Progenitor cell of endocrine pancreas (in vitro differentiated cells): ENCODE measurements at regions not wholly inside any gene's neighbourhood (a gene's known extent, or its start where the extent isn't known, plus 50 kb on each side); places are given as distances from the start of the nearest gene placed in this dataset.

Experiments
- DNase-seq: peaks from one replicate; pipeline ENCODE4 v3.0.0; 2021; ENCODE audit warnings: low spot score; ENCODE audit not compliant: unreplicated experiment
- H3K27ac Mint-ChIP-seq: 2 replicates; pipeline ENCODE4 v1.8.0; 2021; ENCODE audit warnings: mild to moderate bottlenecking, moderate library complexity, mixed read lengths
- H3K27me3 Mint-ChIP-seq: 2 replicates; pipeline ENCODE4 v1.8.0; 2021; ENCODE audit warnings: mixed read lengths
- H3K36me3 Mint-ChIP-seq: 2 replicates; pipeline ENCODE4 v1.8.0; 2022; ENCODE audit warnings: mixed read lengths; ENCODE audit not compliant: insufficient read depth
- H3K4me1 Mint-ChIP-seq: 2 replicates; pipeline ENCODE4 v1.8.0; 2021; ENCODE audit warnings: low read depth, mixed read lengths
- H3K4me3 Mint-ChIP-seq: 2 replicates; pipeline ENCODE4 v1.8.0; 2021; ENCODE audit warnings: low read depth, mild to moderate bottlenecking, moderate library complexity, mixed read lengths
- H3K9me3 Mint-ChIP-seq: 2 replicates; pipeline ENCODE4 v1.8.0; 2021; ENCODE audit warnings: low read depth, mixed read lengths
- TF ChIP-seq, protein P1 (sequence below): fragments of 200-600 bp; sonication (generic); IDR thresholded peaks from one replicate; pipeline ENCODE4 v1.5.0; 2021; ENCODE audit warnings: antibody characterized with exemption, mild to moderate bottlenecking; ENCODE audit not compliant: unreplicated experiment

- Mint-ChIP-seq H3K9me3 (peaks cover 9% of the 10 kb centered on the region), H3K27me3 (no peaks in the 10 kb centered on the region), H3K27ac (no peak overlapping the region), H3K36me3 (no peaks in the 10 kb centered on the region), H3K4me3 (no peak overlapping the region), H3K4me1 (peaks cover 5% of the 10 kb centered on the region)
- no peak for DNase-seq
- TF ChIP-seq, protein P1, sequence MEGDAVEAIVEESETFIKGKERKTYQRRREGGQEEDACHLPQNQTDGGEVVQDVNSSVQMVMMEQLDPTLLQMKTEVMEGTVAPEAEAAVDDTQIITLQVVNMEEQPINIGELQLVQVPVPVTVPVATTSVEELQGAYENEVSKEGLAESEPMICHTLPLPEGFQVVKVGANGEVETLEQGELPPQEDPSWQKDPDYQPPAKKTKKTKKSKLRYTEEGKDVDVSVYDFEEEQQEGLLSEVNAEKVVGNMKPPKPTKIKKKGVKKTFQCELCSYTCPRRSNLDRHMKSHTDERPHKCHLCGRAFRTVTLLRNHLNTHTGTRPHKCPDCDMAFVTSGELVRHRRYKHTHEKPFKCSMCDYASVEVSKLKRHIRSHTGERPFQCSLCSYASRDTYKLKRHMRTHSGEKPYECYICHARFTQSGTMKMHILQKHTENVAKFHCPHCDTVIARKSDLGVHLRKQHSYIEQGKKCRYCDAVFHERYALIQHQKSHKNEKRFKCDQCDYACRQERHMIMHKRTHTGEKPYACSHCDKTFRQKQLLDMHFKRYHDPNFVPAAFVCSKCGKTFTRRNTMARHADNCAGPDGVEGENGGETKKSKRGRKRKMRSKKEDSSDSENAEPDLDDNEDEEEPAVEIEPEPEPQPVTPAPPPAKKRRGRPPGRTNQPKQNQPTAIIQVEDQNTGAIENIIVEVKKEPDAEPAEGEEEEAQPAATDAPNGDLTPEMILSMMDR = no peak
These were observed 233.8 kb downstream of the GABRG2 start for GRCh38 chr5:162301356-162301755.

DNA sequence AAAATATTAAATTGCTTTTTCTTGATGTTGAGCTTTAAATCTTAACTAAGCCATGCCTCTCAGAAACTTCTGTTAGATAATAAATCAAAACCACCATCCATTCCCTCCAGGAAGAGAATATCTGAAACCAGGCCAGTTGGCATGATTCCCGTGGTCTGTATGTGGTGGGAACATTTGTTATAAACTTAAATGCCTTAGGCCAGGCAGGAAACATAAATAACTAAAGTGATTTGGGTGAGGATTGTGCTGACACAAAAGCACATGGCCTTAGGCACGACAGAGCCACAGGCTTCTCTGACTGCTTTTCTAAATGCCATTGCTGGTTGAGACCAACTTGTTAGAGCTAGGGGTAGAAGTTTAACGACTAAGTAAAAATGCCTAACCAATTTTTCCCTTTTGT, 255.9 kb downstream of the GABRG2 start:
- Mint-ChIP-seq H3K4me3 (no peak overlapping the region), H3K36me3 (no peaks in the 10 kb centered on the region), H3K9me3 (no peaks in the 10 kb centered on the region), H3K27ac (no peak overlapping the region), H3K27me3 (no peaks in the 10 kb centered on the region), H3K4me1 (peaks cover 4% of the 10 kb centered on the region)
- TF ChIP-seq, protein P1 = no peak
- DNase-seq = no peak

DNA sequence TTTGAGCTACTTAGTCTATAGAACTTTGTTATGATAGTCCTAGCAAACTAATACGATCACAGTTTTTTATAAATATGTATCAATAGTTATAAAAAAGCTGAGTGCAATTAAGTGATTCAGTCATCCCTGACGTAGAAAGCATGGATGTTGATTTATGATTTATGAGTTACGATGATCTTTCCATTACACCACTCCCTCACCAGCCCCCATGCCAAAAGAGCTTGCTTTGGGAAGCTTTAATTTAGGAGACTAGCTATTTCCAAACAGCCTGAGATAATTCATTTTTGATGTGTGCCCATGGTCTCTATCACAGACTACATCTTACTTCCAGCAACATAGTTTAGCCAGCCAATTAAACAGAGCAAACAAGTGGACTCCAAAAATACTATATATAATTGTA, 256.8 kb downstream of the GABRG2 start:
- Mint-ChIP-seq H3K9me3 (no peaks in the 10 kb centered on the region), H3K36me3 (no peaks in the 10 kb centered on the region), H3K27me3 (no peaks in the 10 kb centered on the region), H3K27ac (no peak overlapping the region), H3K4me1 (peaks cover 4% of the 10 kb centered on the region), H3K4me3 (no peak overlapping the region)
- TF ChIP-seq, protein P1 = no peak
- DNase-seq = no peak

GRCh38 chr5:162325143-162325727, 257.7 kb downstream of the GABRG2 start:
- DNase-seq = no peak
- Mint-ChIP-seq H3K27me3 (no peaks in the 10 kb centered on the region), H3K27ac (no peak overlapping the region), H3K36me3 (no peaks in the 10 kb centered on the region), H3K4me1 (peaks cover 4% of the 10 kb centered on the region), H3K4me3 (no peak overlapping the region), H3K9me3 (peaks cover 6% of the 10 kb centered on the region)
- TF ChIP-seq, protein P1 = no peak

- no peak overlapping the region for H3K4me3 Mint-ChIP-seq
- TF ChIP-seq, protein P1 = no peak
- no peak overlapping the region for H3K27ac Mint-ChIP-seq
- DNase-seq = no peak
- no peaks in the 10 kb centered on the region for H3K27me3 Mint-ChIP-seq
- H3K4me1 Mint-ChIP-seq = no peaks in the 10 kb centered on the region
- no peaks in the 10 kb centered on the region for H3K36me3 Mint-ChIP-seq
- H3K9me3 Mint-ChIP-seq = peaks cover 4% of the 10 kb centered on the region
These were observed 267.4 kb downstream of the GABRG2 start for GRCh38 chr5:162334944-162335343.
